22Rv1 (cell line): ENCODE measurements at regions not wholly inside any gene's neighbourhood (a gene's known extent, or its start where the extent isn't known, plus 50 kb on each side); places are given as distances from the start of the nearest gene placed in this dataset.

Experiments used
- ZFX ChIP-seq: fragments of 450-650 bp; IDR thresholded peaks from 2 replicates; pipeline ENCODE4 v1.6.1; 2017; ENCODE audit warnings: antibody characterized with exemption, borderline replicate concordance
- TF ChIP-seq, protein P1 (sequence below): fragments of 450-650 bp; IDR thresholded peaks from 2 replicates; pipeline ENCODE4 v1.5.1; 2017; ENCODE audit warnings: mild to moderate bottlenecking

GRCh38 chr7:16934722-16935340, 53.0 kb upstream of the AGR3 start:
- TF ChIP-seq, protein P1, sequence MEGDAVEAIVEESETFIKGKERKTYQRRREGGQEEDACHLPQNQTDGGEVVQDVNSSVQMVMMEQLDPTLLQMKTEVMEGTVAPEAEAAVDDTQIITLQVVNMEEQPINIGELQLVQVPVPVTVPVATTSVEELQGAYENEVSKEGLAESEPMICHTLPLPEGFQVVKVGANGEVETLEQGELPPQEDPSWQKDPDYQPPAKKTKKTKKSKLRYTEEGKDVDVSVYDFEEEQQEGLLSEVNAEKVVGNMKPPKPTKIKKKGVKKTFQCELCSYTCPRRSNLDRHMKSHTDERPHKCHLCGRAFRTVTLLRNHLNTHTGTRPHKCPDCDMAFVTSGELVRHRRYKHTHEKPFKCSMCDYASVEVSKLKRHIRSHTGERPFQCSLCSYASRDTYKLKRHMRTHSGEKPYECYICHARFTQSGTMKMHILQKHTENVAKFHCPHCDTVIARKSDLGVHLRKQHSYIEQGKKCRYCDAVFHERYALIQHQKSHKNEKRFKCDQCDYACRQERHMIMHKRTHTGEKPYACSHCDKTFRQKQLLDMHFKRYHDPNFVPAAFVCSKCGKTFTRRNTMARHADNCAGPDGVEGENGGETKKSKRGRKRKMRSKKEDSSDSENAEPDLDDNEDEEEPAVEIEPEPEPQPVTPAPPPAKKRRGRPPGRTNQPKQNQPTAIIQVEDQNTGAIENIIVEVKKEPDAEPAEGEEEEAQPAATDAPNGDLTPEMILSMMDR: no peak
- TF ChIP-seq ZFX: no peak
